GM10266 (cell line): ENCODE measurements at regions not wholly inside any gene's neighbourhood (a gene's known extent, or its start where the extent isn't known, plus 50 kb on each side); places are given as distances from the start of the nearest gene placed in this dataset.

Experiments
- DNase-seq: peaks from one replicate; pipeline ENCODE4 v3.0.0; 2012; ENCODE audit errors: extremely low spot score
- TF ChIP-seq, protein P1 (sequence below): IDR thresholded peaks from 2 replicates; pipeline ENCODE4 v1.5.1; 2012; ENCODE audit warnings: mild to moderate bottlenecking, low read depth; ENCODE audit not compliant: control insufficient read depth, insufficient read depth; ENCODE audit errors: missing control alignments

DNA sequence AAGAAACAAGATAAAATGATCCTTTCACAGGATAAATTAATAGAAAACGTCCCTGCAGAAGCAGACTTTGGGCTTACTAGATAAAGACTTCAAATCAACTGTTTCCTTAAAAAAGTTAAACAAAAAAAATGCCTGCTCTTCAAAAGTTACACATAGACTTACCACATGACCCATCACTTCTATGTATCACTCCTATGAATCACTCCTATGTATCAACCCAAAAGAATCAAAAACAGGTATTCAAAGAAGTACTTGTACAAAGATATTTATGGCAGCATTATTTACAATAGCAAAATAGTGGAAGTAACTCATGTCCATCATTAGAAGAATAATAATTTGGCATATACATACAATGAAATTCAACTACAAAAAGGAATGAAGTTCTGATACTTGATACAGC lies 56.3 kb upstream of the PRDM9 start:
- TF ChIP-seq, protein P1, sequence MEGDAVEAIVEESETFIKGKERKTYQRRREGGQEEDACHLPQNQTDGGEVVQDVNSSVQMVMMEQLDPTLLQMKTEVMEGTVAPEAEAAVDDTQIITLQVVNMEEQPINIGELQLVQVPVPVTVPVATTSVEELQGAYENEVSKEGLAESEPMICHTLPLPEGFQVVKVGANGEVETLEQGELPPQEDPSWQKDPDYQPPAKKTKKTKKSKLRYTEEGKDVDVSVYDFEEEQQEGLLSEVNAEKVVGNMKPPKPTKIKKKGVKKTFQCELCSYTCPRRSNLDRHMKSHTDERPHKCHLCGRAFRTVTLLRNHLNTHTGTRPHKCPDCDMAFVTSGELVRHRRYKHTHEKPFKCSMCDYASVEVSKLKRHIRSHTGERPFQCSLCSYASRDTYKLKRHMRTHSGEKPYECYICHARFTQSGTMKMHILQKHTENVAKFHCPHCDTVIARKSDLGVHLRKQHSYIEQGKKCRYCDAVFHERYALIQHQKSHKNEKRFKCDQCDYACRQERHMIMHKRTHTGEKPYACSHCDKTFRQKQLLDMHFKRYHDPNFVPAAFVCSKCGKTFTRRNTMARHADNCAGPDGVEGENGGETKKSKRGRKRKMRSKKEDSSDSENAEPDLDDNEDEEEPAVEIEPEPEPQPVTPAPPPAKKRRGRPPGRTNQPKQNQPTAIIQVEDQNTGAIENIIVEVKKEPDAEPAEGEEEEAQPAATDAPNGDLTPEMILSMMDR = no peak
- no peak for DNase-seq

DNA sequence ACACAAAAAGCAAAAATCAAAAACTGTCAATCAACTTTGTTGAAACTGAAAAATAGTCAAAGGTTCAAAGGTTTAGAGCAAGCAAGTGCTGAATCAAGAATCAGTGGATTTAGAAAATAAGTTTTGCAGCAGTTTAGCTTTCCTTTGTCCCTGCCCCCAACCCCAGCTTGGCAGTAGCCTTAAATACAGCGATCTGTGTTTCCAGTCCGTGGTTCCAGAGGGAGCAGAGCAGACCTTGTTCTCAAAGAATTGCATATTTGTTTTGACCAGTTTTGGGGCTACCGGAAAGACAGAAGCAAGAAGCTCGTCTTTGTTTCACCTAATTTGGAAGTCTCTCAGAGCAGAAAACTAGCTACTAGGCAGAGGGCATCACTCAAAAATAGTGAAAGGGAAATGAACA lies 57.2 kb upstream of the PRDM9 start:
- no peak for DNase-seq
- TF ChIP-seq, protein P1 = no peak

DNA sequence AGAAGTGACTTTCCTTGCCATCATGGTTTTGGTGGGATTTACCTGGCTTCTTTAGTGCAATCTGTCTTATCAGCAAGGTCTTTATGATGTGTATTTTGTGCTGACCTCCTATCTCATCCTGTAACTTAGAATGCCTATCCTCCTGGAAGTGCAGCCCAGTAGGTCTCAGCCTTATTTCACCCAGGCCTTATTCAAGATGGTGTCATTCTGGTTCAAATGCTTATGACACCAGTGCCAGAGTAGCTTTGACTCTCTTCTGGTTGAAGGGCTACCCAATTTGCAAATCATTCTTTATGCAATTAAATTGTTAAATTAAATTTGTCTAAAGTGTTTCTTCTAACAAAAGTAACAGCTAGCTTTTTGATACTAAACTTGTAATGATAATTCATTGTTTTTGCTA lies 58.8 kb upstream of the PRDM9 start:
- TF ChIP-seq, protein P1 = no peak
- no peak for DNase-seq

DNA sequence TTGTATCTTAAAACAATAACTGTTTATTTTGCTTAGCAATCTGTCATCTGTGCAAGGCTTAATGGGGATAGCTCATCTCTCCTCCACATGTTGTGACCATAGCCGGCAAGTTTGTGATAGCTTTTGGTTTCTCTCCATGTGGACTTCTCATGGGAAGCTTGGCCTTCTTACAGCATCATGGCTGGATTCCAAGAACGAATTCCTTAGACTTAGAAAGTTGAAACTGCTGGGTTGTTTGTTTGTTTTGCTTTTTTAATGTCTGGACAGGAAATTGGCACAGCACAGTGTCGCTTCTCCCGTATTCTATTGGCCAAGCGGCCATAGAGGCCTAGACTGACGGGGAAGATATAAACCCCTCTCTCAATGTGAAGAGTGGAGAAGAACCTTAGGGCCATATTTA lies 61.0 kb upstream of the PRDM9 start:
- TF ChIP-seq, protein P1 = no peak
- no peak for DNase-seq

DNA sequence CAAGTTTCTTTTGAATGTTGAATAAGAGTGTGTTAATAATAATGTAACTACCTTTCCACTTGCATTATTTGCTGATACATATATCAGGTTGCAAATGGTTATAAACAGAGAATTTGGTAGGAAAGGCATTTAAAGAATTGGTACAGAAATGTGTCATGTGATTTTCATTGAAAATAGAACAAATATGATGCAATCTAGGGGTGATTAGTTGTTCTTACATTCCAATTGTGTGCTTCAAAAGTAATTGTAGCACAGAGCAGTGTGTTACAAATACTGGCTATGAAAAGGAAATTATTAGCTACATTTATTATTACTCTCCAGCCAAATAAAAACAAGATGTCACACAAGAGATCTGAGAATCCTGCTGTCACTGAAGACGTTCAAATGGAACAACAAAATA lies 61.8 kb upstream of the PRDM9 start:
- TF ChIP-seq, protein P1 = no peak

DNA sequence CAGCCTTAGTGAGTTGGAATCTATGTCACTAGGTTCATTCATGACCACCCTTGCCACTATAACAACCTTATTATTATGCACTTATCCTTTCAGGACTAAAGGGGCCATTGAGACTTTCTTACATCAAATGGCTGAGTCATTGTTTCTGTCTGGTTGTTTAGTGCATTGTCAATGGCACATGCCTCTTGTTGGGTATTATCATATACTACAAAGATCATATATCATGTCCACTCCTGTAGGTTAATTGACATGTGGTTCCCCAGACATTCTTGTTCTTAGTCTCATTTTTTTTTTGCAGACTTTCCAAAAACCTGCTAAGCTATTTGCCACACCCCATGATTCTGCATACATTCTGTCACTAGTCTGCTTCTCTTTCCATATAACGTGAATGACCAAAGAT lies 66.7 kb upstream of the PRDM9 start:
- TF ChIP-seq, protein P1 = no peak
- no peak for DNase-seq

More for the DNA sequence above, 61.8 kb upstream of the PRDM9 start:
- no peak for DNase-seq

DNA sequence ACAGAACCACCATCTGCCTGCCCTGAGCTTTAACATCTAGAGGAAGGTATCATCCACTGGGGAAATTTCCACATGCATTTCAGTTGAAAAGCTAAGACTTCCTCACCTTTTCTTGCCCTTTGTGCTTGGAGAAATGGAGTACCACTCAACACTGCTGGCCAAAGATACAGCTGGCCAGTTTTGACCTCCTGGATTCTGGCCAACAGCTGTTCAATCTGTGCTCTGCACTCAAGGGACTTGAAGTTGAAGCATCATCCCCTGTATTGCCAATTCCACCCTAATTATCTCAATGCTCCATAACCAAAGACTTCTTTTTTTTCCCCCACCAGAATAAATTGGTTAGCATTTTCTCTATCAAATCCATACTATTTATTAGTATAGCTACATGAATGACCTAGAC lies 70.4 kb upstream of the PRDM9 start:
- TF ChIP-seq, protein P1 = no peak
- DNase-seq = no peak
